Putamen (tissue), 1 donor: ENCODE measurements at regions not wholly inside any gene's neighbourhood (a gene's known extent, or its start where the extent isn't known, plus 50 kb on each side); places are given as distances from the start of the nearest gene placed in this dataset.

Experiments used
- DNase-seq: peaks from one replicate; pipeline ENCODE4 v3.0.0-alpha.2; 2016; ENCODE audit warnings: low spot score

GRCh38 chr4:162461952-162462351 is 298.2 kb upstream of the FSTL5 start:
- no peak for DNase-seq

DNA sequence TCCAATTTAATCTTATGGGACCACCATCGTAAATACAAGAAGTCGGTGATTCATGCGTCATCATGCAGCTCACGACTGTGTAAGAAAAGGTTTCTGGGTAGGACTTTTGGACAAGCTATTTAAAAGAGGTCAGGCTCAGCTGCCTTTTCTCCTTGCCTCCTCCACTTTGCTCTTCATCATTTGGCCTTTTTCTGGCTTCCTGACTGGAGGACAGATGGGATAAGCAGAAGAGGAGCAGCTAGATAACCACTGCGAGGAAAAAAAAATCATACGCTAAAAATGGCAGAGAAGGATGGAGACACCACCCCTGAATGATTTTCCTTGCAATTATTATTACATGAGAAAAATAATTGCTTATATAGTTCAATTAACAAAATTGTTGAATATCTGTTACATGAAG is 294.3 kb upstream of the FSTL5 start:
- no peak for DNase-seq

DNA sequence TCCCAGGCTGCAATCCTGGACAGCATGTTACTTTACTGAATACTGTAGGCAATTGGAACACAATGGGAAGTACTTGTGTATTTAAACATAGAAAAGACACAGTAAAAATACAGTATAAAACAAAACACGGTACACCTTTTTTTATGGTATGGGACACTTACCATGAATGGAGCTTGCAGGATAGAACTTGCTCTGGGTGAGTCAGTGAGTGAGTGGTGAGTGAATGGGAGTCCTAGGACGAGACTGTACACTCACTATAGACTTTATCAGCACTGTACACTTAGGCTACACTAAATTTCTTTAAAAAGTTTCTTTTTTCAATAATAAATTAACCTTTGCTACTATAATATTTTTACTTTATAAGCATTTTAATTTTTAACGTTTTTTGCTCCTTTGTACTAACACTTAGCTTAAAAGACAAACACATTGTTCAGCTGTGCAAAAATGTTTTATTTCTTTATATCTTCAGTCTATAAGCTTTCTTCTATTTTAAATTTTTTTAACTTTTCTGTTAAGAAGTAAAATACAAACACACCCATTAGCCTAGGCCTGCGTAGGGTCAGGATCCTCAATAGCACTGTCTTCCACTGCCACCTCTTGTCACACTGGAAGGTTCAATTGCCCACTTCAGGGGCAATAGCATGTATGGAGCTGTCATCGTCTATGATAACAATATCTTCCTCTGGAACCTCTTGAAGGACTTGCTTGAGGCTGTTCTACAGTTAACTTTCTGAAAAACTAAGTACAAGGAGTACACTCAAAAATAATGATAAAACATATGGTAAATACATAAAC is 293.5 kb upstream of the FSTL5 start:
- DNase-seq: no peak

DNA sequence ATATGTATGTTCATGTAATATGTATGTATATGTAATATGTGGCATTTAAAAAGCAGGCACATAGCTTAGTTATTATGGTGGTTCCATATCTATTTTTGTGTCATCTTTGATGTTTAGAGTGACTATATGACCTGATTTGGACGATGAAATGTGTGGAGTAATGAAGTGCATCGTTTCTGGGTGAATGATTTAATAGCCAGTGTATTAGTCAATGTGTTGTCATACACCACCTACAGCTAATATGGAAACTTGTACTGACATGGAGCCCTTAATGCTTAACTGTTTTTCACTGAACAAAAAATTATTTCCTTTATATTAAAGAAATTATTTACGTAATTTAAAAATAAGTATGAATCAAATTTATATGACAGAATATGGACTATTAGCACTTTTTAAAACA is 292.3 kb upstream of the FSTL5 start:
- no peak for DNase-seq

DNA sequence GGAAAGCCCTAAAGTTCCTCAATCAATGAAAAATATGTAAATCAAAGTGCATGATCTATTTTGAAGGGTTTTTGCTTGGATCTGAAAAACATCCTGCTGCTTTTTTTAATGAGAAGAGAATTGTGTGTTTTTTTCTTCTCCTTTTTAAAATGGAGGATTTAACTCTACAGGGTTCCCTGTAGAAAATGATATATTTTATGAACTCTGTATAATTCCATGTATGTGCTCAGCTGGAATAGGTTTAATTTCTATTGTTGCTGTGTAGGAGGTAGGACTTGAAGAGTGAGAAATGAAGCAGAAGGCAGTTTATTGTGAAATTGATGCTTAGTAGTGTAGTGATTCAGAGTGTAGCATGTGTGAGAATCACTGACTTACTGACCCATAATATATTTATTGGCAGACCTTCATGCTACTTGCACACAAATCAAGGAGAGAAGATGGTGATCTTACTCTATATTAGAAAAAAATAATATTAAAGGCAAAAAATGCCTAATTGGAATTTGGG is 286.8 kb upstream of the FSTL5 start:
- no peak for DNase-seq

GRCh38 chr4:162443510-162443909 is 279.7 kb upstream of the FSTL5 start:
- no peak for DNase-seq

DNA sequence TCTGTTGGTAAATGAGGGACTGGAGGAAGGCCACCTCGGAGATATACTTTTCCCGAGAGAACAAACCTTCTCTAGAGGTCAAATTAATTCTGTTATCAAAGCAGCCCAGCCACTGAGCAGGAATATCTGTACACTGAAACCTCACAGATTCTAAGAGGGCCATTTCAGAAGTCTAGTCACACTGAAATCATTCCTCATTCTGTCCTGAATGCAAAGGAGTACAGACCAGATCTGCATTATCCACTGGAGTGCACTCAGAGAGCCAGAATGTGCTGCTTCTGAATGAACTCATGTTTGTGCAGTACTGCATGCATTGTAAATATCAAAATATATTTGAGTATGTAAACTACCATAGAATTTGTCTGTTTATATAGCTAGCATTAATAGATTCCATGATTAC is 278.3 kb upstream of the FSTL5 start:
- no peak for DNase-seq

DNA sequence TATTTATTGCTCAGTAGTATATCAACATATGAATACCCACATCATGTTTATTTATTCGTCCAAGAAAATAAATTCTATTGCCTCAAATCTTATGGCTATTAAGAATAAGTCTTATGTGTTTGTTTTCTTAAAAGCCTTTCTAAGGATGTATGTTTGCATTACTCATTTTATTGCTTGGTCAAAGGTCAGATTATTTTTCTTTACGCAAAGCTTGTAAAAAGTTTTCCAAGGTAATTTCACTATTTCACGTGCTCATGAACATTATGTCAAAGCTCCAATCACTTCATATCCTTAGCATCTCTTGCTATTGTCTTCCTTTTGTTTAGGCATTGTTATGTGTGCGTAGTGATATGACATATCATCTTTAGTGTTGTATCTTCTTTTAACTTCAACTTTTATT is 258.5 kb upstream of the FSTL5 start:
- no peak for DNase-seq

- DNase-seq: no peak
These were observed 247.1 kb upstream of the FSTL5 start for GRCh38 chr4:162410854-162411253.

- no peak for DNase-seq
These were observed 245.2 kb upstream of the FSTL5 start for GRCh38 chr4:162409048-162409447.

DNA sequence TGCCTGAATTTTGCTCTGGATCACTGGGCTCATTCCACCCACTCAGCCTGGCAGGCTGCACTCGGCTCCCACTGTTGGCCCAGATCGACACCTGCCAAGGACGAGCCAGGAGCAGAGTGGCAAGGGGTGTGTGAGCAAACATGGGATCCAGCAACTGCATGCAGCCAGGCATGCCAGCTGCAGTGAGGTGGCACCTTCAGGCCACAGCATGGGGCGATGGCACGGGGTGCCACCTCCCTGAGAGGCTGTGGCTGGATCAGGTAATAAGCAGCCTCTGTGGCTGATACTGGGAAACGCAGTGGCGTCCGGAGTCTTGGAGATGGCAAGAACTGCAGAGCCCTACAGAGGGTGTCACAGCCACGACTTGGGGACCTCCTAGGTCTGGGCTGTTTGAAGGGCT is 244.5 kb upstream of the FSTL5 start:
- DNase-seq: no peak

- no peak for DNase-seq
These were observed 243.0 kb upstream of the FSTL5 start for GRCh38 chr4:162406637-162407365.

GRCh38 chr4:162403932-162404331 is 240.1 kb upstream of the FSTL5 start:
- DNase-seq: no peak

GRCh38 chr4:162403419-162403818 is 239.6 kb upstream of the FSTL5 start:
- DNase-seq: no peak

- no peak for DNase-seq
These were observed 237.2 kb upstream of the FSTL5 start for GRCh38 chr4:162401021-162401420.

- DNase-seq: no peak
These were observed 229.1 kb upstream of the FSTL5 start for GRCh38 chr4:162392946-162393345.

DNA sequence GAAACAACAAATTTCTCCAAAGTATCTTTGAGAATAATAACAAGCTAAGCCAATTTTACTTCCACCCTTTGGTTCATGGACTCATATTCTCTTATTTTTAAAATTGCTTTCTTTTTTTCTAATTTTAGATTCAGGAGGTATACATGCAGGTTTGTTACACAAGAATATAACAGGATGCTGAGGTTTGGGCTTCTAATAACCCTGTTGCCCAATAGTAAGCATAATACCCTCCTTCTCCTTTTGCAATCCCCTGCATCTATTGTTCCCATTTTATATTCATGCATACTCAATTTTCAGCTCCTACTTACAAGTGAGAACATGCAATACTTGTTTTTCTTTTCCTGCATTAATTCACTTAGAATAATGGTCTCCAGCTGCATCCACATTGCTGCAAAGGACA is 202.3 kb upstream of the FSTL5 start:
- DNase-seq: no peak

DNA sequence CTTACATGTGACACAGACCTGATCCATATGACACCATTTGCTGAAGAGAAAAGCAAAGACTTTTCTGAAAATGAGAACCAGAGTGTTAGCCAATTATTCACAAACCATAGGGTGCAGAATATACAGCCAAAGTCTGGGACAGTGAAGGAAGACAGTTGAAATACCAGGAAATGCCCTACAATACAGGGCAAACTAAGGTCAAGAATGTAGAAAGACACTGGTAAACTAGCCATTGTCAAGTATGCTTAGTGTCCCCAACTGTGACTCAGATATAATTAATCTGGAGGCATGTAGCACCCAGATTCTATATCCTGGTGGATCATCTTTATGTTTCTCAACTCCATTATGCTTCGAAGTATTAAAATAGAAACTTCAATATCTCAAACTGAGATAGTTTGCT is 200.9 kb upstream of the FSTL5 start:
- DNase-seq: no peak

- no peak for DNase-seq
These were observed 196.8 kb upstream of the FSTL5 start for GRCh38 chr4:162360369-162361149.

- DNase-seq: no peak
These were observed 192.4 kb upstream of the FSTL5 start for GRCh38 chr4:162356181-162356580.

DNA sequence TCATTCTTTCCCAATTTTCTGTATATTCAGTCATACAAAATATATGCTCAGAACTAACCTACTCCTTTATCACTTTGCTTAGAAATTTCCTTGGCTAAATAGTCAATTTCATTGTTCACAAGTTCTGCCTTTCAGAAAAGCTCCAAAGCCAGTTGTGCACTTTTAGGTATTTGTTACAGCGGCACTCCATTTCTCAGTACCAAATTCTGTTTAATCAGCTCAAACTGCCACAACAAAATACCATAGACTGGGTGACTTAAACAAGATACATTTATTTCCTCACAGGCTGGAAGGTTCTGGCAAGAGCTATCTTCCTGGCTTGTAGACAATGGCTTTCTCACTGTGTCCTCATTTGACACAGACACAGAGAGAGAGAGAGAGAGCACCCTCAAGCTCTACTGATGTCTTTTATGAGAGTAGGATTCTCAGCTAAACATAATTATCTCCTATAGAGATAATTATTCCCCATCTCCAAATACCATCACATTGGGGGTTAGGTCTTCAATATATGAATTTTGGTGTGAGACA is 188.8 kb upstream of the FSTL5 start:
- DNase-seq: peak; percentile 26

DNA sequence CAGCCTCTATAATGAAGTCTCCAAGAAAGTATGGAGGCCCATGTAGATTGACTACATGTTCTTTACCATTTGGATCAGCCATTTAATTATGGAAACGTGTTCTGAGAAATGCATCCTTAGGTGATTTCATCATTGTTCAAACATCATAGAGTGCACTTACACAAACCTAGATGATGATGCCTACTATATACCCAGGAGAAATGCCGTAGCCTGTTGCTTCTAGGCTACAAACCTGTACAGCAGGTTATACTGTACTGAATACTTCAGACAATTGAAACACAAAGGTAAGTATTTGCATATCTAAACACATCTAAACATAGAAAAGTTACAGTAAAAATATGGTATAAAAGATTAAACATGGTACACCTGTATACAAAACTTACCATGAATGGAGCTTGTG is 186.5 kb upstream of the FSTL5 start:
- DNase-seq: no peak
